ENCODE measurements at regions not wholly inside any gene's neighbourhood (a gene's known extent, or its start where the extent isn't known, plus 50 kb on each side); places are given as distances from the start of the nearest gene placed in this dataset.

DNA sequence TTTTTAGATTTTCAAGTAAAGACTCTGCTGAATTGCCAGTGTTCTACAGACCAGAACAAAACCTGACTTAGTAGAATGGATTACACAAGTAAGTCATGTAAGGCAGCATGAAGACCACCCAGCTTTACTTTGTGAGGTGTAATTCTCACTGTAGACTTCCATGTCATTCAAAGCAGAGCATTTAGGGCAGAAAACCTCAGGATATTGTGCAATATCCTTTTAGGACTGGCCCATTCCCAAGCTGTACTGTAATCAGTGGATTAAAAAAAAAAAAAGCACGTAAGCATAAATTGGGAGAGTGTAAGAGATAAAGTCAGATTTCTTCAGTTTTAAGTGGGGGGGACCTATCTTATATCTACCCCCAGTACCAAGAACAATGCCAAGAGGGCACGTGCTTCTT is 380.5 kb upstream of the PRMT6 start:
- TF ChIP-seq POLR2AphosphoS5 (IDR thresholded peaks at IDR 0.05; ENCODE audit: low read depth, low read length) = no peak
- no peak for TF ChIP-seq SIN3A (IDR thresholded peaks at IDR 0.05; ENCODE audit: borderline replicate concordance, insufficient read depth, low read length)
- TF ChIP-seq FOXP2 (optimal IDR thresholded peaks at IDR 0.05; ENCODE audit: borderline replicate concordance, extremely low read depth, extremely low read length, insufficient read depth) = no peak
- TF ChIP-seq TAF1 (IDR thresholded peaks at IDR 0.05; ENCODE audit: borderline replicate concordance, insufficient read depth, low read length) = no peak
- TF ChIP-seq, protein P1, sequence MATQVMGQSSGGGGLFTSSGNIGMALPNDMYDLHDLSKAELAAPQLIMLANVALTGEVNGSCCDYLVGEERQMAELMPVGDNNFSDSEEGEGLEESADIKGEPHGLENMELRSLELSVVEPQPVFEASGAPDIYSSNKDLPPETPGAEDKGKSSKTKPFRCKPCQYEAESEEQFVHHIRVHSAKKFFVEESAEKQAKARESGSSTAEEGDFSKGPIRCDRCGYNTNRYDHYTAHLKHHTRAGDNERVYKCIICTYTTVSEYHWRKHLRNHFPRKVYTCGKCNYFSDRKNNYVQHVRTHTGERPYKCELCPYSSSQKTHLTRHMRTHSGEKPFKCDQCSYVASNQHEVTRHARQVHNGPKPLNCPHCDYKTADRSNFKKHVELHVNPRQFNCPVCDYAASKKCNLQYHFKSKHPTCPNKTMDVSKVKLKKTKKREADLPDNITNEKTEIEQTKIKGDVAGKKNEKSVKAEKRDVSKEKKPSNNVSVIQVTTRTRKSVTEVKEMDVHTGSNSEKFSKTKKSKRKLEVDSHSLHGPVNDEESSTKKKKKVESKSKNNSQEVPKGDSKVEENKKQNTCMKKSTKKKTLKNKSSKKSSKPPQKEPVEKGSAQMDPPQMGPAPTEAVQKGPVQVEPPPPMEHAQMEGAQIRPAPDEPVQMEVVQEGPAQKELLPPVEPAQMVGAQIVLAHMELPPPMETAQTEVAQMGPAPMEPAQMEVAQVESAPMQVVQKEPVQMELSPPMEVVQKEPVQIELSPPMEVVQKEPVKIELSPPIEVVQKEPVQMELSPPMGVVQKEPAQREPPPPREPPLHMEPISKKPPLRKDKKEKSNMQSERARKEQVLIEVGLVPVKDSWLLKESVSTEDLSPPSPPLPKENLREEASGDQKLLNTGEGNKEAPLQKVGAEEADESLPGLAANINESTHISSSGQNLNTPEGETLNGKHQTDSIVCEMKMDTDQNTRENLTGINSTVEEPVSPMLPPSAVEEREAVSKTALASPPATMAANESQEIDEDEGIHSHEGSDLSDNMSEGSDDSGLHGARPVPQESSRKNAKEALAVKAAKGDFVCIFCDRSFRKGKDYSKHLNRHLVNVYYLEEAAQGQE (IDR thresholded peaks at IDR 0.05; ENCODE audit: insufficient read depth in 1 of 2, low read depth in 2 of 2, low read length in 2 of 2) = no peak
